ENCODE measurements at regions not wholly inside any gene's neighbourhood (a gene's known extent, or its start where the extent isn't known, plus 50 kb on each side); places are given as distances from the start of the nearest gene placed in this dataset.
"Not testable (repeated sequence)": the region's sequence is repeated elsewhere in the genome, so short reads cannot be mapped to it uniquely, and the experiment has no call there.

DNA sequence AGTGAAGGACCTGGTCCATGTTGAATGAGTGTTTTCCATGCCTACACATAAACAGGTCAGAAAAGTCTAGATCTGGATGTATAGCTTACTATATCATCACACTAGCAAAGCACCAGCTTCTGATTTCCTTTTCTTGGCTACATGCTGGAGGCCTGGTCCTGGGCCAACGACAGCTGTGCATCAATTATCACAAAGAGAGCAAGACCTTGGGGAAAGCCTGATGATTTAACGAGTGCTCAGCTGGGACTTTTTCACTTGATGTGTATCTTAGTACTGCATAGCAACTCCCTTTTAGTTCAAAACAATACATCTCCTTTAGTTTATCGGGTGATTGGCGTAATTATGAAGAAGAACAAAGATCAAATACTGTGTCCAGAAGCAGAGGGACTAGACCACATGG is 358.2 kb downstream of the KIF2B start:
- Histone ChIP-seq H3K4me1 (no peaks in the 10 kb centered on the region), H3K27me3 (no peaks in the 10 kb centered on the region), H3K27ac (no peak overlapping the region), H3K9me3 (no peaks in the 10 kb centered on the region), H3K4me3 (no peak overlapping the region), H3K36me3 (no peaks in the 10 kb centered on the region)
- TF ChIP-seq, protein P1, sequence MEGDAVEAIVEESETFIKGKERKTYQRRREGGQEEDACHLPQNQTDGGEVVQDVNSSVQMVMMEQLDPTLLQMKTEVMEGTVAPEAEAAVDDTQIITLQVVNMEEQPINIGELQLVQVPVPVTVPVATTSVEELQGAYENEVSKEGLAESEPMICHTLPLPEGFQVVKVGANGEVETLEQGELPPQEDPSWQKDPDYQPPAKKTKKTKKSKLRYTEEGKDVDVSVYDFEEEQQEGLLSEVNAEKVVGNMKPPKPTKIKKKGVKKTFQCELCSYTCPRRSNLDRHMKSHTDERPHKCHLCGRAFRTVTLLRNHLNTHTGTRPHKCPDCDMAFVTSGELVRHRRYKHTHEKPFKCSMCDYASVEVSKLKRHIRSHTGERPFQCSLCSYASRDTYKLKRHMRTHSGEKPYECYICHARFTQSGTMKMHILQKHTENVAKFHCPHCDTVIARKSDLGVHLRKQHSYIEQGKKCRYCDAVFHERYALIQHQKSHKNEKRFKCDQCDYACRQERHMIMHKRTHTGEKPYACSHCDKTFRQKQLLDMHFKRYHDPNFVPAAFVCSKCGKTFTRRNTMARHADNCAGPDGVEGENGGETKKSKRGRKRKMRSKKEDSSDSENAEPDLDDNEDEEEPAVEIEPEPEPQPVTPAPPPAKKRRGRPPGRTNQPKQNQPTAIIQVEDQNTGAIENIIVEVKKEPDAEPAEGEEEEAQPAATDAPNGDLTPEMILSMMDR (IDR thresholded peaks at IDR 0.05): no peak
- no peak for DNase-seq (ENCODE audit: low spot score)

- DNase-seq (ENCODE audit: low spot score): no peak
- H3K4me1 ChIP-seq: no peaks in the 10 kb centered on the region
- TF ChIP-seq, protein P1 (IDR thresholded peaks at IDR 0.05): no peak
These were observed 368.5 kb downstream of the KIF2B start for GRCh38 chr17:54191261-54191660.

DNA sequence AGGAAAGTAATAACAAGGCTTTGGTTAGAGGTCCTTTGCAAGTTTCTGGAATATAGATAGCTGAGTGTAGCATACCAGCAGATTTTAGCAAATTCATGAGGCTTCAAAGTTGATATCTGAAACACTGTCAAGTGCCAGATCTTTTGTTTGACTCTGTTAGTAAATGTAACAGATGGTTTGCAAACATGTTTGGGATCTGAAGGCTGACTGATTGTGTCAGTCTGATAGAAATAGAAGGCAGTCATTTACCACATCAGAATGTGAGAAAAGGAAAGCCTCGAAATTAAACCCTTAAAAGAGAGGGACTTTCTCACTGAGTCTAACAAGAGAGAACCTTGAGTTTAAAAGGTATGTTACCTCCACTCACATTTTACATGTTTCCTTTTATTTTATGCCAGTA is 371.5 kb downstream of the KIF2B start:
- Histone ChIP-seq H3K36me3 (no peaks in the 10 kb centered on the region), H3K4me1 (no peaks in the 10 kb centered on the region), H3K4me3 (no peak overlapping the region), H3K9me3 (no peaks in the 10 kb centered on the region), H3K27ac (no peak overlapping the region), H3K27me3 (no peaks in the 10 kb centered on the region)
- DNase-seq (ENCODE audit: low spot score): no peak
- TF ChIP-seq, protein P1 (IDR thresholded peaks at IDR 0.05): no peak

More at GRCh38 chr17:54191261-54191660, 368.5 kb downstream of the KIF2B start:
- no peaks in the 10 kb centered on the region for H3K27me3 ChIP-seq
- no peak overlapping the region for H3K4me3 ChIP-seq
- no peaks in the 10 kb centered on the region for H3K36me3 ChIP-seq
- H3K9me3 ChIP-seq: no peaks in the 10 kb centered on the region
- no peak overlapping the region for H3K27ac ChIP-seq

GRCh38 chr17:54196751-54197150 is 374.0 kb downstream of the KIF2B start:
- no peaks in the 10 kb centered on the region for H3K4me1 ChIP-seq
- no peak for DNase-seq (ENCODE audit: low spot score)
- no peak overlapping the region for H3K27ac ChIP-seq
- no peaks in the 10 kb centered on the region for H3K9me3 ChIP-seq
- no peak overlapping the region for H3K4me3 ChIP-seq
- TF ChIP-seq, protein P1 (IDR thresholded peaks at IDR 0.05): no peak
- H3K27me3 ChIP-seq: no peaks in the 10 kb centered on the region
- no peaks in the 10 kb centered on the region for H3K36me3 ChIP-seq

DNA sequence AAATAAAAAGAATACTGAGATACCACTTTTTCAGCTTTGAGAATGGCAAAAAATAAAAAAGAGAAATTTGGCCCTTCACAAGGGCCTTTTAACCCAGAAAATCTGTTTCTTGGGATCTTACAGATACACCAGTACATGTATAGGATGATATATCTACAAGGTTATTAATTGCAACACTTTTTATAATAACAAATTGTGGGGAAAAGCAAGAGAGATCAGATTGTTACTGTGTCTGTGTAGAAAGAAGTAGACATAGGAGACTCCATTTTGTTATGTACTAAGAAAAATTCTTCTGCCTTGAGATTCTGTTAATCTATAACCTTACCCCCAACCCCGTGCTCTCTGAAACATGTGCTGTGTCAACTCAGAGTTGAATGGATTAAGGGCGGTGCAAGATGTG is 378.7 kb downstream of the KIF2B start:
- not testable (repeated sequence) for H3K27me3 ChIP-seq; H3K36me3 ChIP-seq; H3K4me3 ChIP-seq; DNase-seq (ENCODE audit: low spot score); H3K9me3 ChIP-seq; H3K4me1 ChIP-seq; H3K27ac ChIP-seq

DNA sequence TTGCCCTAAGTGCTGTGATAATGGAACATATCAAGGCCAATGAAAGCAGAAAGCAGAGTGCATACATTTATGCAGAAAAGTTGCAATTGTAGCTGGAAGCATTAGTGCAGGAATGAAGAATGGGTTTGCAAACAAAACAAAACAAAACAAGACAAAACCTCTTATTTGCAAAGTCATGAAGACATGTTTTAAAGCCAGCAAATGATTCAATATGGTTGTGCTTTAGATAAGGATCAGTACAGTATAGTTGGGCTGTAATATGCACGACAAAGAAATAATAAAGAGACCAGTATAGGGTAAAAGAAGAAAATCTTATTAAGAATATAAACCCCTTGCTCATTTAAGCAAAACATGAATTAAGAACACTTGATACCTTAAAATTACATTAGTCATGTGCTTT is 398.1 kb downstream of the KIF2B start:
- Histone ChIP-seq H3K27ac (no peak overlapping the region), H3K4me1 (no peaks in the 10 kb centered on the region), H3K4me3 (no peak overlapping the region), H3K27me3 (no peaks in the 10 kb centered on the region), H3K36me3 (no peaks in the 10 kb centered on the region), H3K9me3 (no peaks in the 10 kb centered on the region)
- TF ChIP-seq, protein P1 (IDR thresholded peaks at IDR 0.05): no peak
- no peak for DNase-seq (ENCODE audit: low spot score)
